OCI-LY7 (cell line): ENCODE measurements at regions not wholly inside any gene's neighbourhood (a gene's known extent, or its start where the extent isn't known, plus 50 kb on each side); places are given as distances from the start of the nearest gene placed in this dataset.

Source experiments
- BruUV-seq: library from RNA; stranded (reverse); fragments of 400-500 nt; replicated peaks from 2 replicates; lab custom pipeline; 2021; lab: Mats Ljungman, UMichigan
- CTCF ChIA-PET: fragments of 300-600 bp; sonication (Branson Sonifier 250); formaldehyde crosslinking; loops from one replicate; lab custom pipeline; 2022; ENCODE audit warnings: antibody characterized with exemption; ENCODE audit not compliant: unreplicated experiment; lab: Charles Lee
- POLR2A ChIA-PET: fragments of 300-600 bp; sonication (Branson Sonifier 250); formaldehyde crosslinking; loops from one replicate; lab custom pipeline; 2022; ENCODE audit warnings: antibody characterized with exemption; lab: Charles Lee
- DNase-seq: peaks from one replicate; pipeline ENCODE4 v3.0.0-alpha.2; 2015; ENCODE audit warnings: low spot score
- H2AFZ ChIP-seq: fragments of 200-600 bp; sonication (generic), shearing (Covaris generic); 2 replicates; pipeline ENCODE4 v1.6.1; 2014; ENCODE audit warnings: mild to moderate bottlenecking, antibody characterized with exemption, low read length, moderate library complexity
- H3K27ac ChIP-seq: fragments of 200-600 bp; sonication (generic); 2 replicates; pipeline ENCODE4 v1.5.1; 2014; ENCODE audit warnings: mixed run types, low read depth, mild to moderate bottlenecking, moderate library complexity, low read length, inconsistent platforms; ENCODE audit not compliant: poor library complexity, severe bottlenecking
- H3K36me3 ChIP-seq: fragments of 200-600 bp; sonication (generic); 2 replicates; pipeline ENCODE4 v1.6.1; 2014; ENCODE audit warnings: mild to moderate bottlenecking, antibody characterized with exemption, low read length, moderate library complexity, mixed read lengths; ENCODE audit not compliant: insufficient read depth
- H3K4me1 ChIP-seq: fragments of 200-600 bp; sonication (generic); 2 replicates; pipeline ENCODE4 v1.5.1; 2014; ENCODE audit warnings: mild to moderate bottlenecking, low read length; ENCODE audit not compliant: insufficient read depth, poor library complexity, severe bottlenecking
- H3K4me2 ChIP-seq: fragments of 200-600 bp; sonication (generic); 2 replicates; pipeline ENCODE4 v1.6.1; 2014; ENCODE audit warnings: mild to moderate bottlenecking, low read length
- H3K4me3 ChIP-seq: fragments of 200-600 bp; sonication (generic); 2 replicates; pipeline ENCODE4 v1.5.1; 2014; ENCODE audit warnings: mild to moderate bottlenecking, low read depth, low read length; ENCODE audit not compliant: poor library complexity, severe bottlenecking
- H3K79me2 ChIP-seq: fragments of 200-600 bp; sonication (generic); 2 replicates; pipeline ENCODE4 v1.6.1; 2016; ENCODE audit warnings: low read depth, mild to moderate bottlenecking, low read length, moderate library complexity, mixed read lengths; ENCODE audit not compliant: insufficient read depth
- H3K9me2 ChIP-seq: fragments of 200-600 bp; sonication (generic); 2 replicates; pipeline ENCODE4 v1.6.1; 2016; ENCODE audit warnings: mild to moderate bottlenecking, low read length, mixed read lengths; ENCODE audit not compliant: insufficient read depth
- H3K9me3 ChIP-seq: fragments of 200-600 bp; sonication (generic); 2 replicates; pipeline ENCODE4 v1.6.1; 2014; ENCODE audit warnings: mild to moderate bottlenecking, mixed run types, low read length, mixed read lengths
- H4K20me1 ChIP-seq: fragments of 200-600 bp; sonication (generic); 2 replicates; pipeline ENCODE4 v1.6.1; 2014; ENCODE audit warnings: mild to moderate bottlenecking, antibody characterized with exemption, low read length, moderate library complexity, mixed read lengths; ENCODE audit not compliant: insufficient read depth
- EZH2phosphoT487 ChIP-seq: fragments of 200-600 bp; sonication (generic); IDR thresholded peaks from 2 replicates; pipeline ENCODE4 v1.6.1; 2018; ENCODE audit warnings: low read depth, borderline replicate concordance, mild to moderate bottlenecking, mixed run types, antibody characterized with exemption, low read length, moderate library complexity, mixed read lengths
- intact Hi-C: fragments of 100-400 bp; cut with micrococcal nuclease; formaldehyde crosslinking; loops from one replicate; pipeline ENCODE4 v1.10.0; 2022; ENCODE audit not compliant: unreplicated experiment
- TF ChIP-seq, protein P1 (sequence below): fragments of 200-600 bp; sonication (generic); conservative IDR thresholded peaks from 2 replicates; pipeline ENCODE4 v1.5.1; 2014; ENCODE audit warnings: mild to moderate bottlenecking, antibody characterized with exemption, low read length, moderate library complexity, mixed read lengths

DNA sequence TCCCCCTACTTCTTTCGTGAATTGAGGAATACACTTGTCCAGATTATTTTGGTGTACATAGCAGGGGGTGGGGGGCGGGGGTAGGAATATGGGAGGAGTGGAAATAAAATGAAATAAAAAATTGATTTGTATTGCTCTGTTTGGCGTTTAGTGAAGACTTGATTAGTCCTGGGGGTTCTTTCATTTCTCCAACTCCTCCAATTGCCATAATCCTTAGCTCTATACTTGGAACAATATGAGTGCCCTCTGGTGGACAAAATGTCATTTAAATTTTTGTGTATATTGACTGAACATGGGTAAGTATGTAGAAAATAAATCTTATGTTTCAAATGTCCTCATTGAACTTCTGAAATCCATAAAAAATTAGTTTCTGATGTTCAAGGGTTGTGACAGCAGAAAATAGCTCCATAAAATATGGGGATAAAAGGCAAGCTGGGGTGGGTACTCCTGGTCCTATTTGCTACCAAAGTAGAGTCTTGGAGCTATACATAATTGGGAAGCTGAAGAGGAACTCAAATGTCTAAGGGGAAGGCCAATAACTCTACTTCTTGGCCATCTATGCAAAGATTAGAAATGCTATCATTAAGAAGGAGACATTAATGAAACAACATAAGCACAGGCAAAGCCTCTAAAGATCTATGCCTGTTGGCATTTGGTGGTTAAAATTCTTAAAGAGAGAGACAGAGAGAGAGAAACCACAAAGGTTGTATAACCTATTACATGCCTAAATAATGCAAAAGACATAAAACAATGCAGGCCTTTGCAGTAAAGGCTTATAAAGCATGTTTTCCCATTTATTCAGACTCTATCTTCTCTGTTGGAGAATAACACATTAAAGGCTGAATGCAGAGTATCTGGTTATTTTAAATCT is 421.6 kb downstream of the METTL15 start:
- TF ChIP-seq, protein P1, sequence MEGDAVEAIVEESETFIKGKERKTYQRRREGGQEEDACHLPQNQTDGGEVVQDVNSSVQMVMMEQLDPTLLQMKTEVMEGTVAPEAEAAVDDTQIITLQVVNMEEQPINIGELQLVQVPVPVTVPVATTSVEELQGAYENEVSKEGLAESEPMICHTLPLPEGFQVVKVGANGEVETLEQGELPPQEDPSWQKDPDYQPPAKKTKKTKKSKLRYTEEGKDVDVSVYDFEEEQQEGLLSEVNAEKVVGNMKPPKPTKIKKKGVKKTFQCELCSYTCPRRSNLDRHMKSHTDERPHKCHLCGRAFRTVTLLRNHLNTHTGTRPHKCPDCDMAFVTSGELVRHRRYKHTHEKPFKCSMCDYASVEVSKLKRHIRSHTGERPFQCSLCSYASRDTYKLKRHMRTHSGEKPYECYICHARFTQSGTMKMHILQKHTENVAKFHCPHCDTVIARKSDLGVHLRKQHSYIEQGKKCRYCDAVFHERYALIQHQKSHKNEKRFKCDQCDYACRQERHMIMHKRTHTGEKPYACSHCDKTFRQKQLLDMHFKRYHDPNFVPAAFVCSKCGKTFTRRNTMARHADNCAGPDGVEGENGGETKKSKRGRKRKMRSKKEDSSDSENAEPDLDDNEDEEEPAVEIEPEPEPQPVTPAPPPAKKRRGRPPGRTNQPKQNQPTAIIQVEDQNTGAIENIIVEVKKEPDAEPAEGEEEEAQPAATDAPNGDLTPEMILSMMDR: peak; percentile 76
- TF ChIP-seq EZH2phosphoT487: no peak
- intact Hi-C loops: loop anchor here (1.0 kb wide), 1 partner anchor 830 kb away; no protein-coding TSS in a partner anchor

DNA sequence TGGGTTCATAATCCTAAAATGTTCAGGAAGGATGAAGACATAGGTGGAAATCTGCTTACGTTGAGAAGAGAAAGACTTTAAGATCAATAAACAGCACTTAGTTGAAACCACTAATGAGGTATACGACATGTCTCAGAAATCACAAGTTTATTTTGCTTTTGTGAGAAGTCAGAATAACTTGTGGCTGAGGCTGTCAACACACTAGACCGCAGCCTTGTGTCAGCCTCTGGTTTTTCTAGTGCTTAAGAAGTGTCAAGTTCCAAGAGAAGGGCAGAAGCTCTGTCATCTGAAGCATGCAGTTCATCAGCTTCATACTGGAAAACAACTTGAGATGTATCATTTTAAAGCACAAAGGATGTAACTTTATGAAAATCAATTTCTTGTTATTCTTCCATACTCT is 420.9 kb downstream of the METTL15 start:
- TF ChIP-seq EZH2phosphoT487: no peak
- TF ChIP-seq, protein P1: no peak

More for the DNA sequence above, 421.6 kb downstream of the METTL15 start:
- Histone ChIP-seq H3K4me2 (no peak overlapping the region), H3K27ac (no peak overlapping the region), H3K36me3 (no peaks in the 10 kb centered on the region), H3K79me2 (no peaks in the 10 kb centered on the region), H4K20me1 (no peaks in the 10 kb centered on the region), H3K9me2 (no peaks in the 10 kb centered on the region), H3K9me3 (0 out of 2 replicates have a peak, but pooled peaks cover 8% of the 10 kb centered on the region), H3K4me3 (no peak overlapping the region), H3K4me1 (no peaks in the 10 kb centered on the region), H2AFZ (no peak overlapping the region)
- peak; percentile 44 for DNase-seq
- no TSS peak for BruUV-seq
- ChIA-PET CTCF (no interaction called here), POLR2A (interaction anchor here (0.6 kb wide), 1 partner anchor 613 kb away, joined by 3 read pairs; no protein-coding TSS in a partner anchor)

DNA sequence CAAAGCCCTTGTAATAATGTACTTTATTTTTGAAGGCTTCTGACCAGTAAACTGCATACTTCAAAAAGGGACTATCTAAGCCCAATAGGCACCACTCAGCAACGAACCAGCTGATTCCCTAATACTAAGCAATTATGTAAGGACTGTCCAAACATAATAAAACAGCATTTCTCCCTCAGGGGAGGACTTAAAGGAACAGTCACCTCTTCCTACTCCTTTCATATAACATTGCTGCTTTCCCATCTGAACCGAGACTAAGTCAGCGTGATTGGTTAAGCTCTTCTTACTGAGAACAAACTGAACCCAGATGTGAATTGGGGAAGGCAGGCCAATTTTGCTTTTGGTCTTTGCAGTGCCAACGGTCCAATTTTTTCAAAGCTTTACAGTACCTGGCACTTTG is 420.0 kb downstream of the METTL15 start:
- TF ChIP-seq, protein P1: no peak
- TF ChIP-seq EZH2phosphoT487: no peak
- Histone ChIP-seq H3K79me2 (no peaks in the 10 kb centered on the region), H3K36me3 (no peaks in the 10 kb centered on the region), H3K27ac (no peak overlapping the region), H3K4me2 (no peak overlapping the region), H3K4me1 (no peaks in the 10 kb centered on the region), H3K9me3 (0 out of 2 replicates have a peak, but pooled peaks cover 14% of the 10 kb centered on the region), H4K20me1 (no peaks in the 10 kb centered on the region), H3K4me3 (no peak overlapping the region), H3K9me2 (no peaks in the 10 kb centered on the region), H2AFZ (no peak overlapping the region)
- ChIA-PET POLR2A (no interaction called here), CTCF (no interaction called here)
- no TSS peak for BruUV-seq
- intact Hi-C loops: no loop called here
- DNase-seq: no peak

More for the DNA sequence above, 420.9 kb downstream of the METTL15 start:
- Histone ChIP-seq H3K9me2 (no peaks in the 10 kb centered on the region), H3K27ac (no peak overlapping the region), H3K4me3 (no peak overlapping the region), H3K36me3 (no peaks in the 10 kb centered on the region), H3K79me2 (no peaks in the 10 kb centered on the region), H3K4me2 (no peak overlapping the region), H3K9me3 (0 out of 2 replicates have a peak, but pooled peaks cover 13% of the 10 kb centered on the region), H2AFZ (no peak overlapping the region), H3K4me1 (no peaks in the 10 kb centered on the region), H4K20me1 (no peaks in the 10 kb centered on the region)
- CTCF ChIA-PET: no interaction called here
- no TSS peak for BruUV-seq
- POLR2A ChIA-PET: no interaction called here
- DNase-seq: no peak
- intact Hi-C loops: loop anchor here (1.0 kb wide), 1 partner anchor 830 kb away; no protein-coding TSS in a partner anchor
